ENCODE measurements at regions not wholly inside any gene's neighbourhood (a gene's known extent, or its start where the extent isn't known, plus 50 kb on each side); places are given as distances from the start of the nearest gene placed in this dataset.

GRCh38 chr17:70653850-70654249 is 484.5 kb downstream of the KCNJ2 start:
- no peak for DNase-seq (ENCODE audit: low read depth)

DNA sequence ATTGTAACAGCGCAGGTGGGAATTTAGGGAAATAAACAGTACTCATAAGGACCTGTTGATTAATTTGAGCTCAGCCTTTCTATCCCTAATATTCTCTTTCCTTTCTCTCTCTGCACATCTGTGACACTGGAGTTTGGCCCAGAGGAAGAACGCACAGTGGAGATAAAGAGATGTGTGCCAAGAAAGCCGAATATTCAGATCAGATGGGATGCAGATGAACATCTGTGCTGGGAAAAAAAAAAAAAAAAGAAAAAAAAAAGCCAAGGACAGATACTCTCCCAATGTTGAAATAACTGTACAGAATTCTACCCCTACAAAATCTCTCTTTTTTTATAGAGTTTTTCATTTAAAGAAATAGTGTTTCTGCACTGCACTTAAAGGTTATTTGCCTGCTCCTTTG is 485.4 kb downstream of the KCNJ2 start:
- DNase-seq (ENCODE audit: low read depth): no peak

GRCh38 chr17:70655176-70655958 is 486.0 kb downstream of the KCNJ2 start:
- no peak for DNase-seq (ENCODE audit: low read depth)

- DNase-seq (ENCODE audit: low read depth): no peak
Measured at GRCh38 chr17:70658317-70658716, 489.0 kb downstream of the KCNJ2 start.

- DNase-seq (ENCODE audit: low read depth): no peak
Measured at GRCh38 chr17:70658840-70659239, 489.5 kb downstream of the KCNJ2 start.

- peak; percentile 14 for DNase-seq (ENCODE audit: low read depth)
Measured at GRCh38 chr17:70661342-70662222, 492.2 kb downstream of the KCNJ2 start.

- DNase-seq (ENCODE audit: low read depth): no peak
Measured at GRCh38 chr17:70668276-70668937, 499.1 kb downstream of the KCNJ2 start.

GRCh38 chr17:70668938-70669778 is 499.8 kb downstream of the KCNJ2 start:
- no peak for DNase-seq (ENCODE audit: low read depth)

DNA sequence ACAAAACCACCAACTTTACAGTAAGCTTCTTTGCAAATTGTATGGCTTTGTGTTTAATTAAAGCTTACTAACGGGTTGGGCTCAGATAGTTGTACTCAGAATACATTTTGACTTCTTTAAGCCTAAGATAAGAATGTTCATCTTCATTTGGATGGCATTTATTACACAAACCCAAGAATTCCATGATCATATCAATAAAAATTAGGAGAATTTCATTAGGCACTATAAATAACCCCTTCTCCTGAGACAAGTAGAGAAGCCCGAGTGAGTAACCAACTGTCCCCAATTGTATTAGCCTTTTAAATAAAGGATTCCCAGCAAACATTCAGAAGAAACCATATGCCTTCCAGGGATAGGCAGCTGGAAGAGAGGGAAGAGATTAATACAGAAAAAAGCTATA is 504.7 kb downstream of the KCNJ2 start:
- no peak for DNase-seq (ENCODE audit: low read depth)

DNA sequence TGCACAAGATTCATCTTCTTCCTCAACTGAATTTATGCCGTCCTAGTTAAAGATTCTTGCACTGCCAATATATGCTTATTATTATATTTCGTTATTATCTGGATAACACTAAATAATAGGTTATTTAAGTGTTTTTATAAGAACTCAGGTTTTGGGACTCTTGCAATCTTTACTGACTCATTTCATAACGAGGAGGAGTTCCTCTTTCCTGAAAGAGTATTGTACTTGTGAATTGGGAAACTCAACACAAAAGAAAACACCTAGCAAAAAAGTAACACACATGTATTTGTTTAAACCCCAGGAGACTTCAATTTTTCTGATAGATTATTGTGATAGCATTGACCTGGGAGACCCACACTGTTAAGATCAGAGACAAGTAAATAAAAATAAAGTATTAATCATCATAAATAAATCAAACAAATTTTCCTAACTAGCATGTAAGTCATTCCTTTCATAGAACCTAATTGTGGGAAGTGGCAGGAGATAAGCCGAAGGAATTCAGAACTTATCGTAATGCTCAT is 505.8 kb downstream of the KCNJ2 start:
- DNase-seq (ENCODE audit: low read depth): no peak

DNA sequence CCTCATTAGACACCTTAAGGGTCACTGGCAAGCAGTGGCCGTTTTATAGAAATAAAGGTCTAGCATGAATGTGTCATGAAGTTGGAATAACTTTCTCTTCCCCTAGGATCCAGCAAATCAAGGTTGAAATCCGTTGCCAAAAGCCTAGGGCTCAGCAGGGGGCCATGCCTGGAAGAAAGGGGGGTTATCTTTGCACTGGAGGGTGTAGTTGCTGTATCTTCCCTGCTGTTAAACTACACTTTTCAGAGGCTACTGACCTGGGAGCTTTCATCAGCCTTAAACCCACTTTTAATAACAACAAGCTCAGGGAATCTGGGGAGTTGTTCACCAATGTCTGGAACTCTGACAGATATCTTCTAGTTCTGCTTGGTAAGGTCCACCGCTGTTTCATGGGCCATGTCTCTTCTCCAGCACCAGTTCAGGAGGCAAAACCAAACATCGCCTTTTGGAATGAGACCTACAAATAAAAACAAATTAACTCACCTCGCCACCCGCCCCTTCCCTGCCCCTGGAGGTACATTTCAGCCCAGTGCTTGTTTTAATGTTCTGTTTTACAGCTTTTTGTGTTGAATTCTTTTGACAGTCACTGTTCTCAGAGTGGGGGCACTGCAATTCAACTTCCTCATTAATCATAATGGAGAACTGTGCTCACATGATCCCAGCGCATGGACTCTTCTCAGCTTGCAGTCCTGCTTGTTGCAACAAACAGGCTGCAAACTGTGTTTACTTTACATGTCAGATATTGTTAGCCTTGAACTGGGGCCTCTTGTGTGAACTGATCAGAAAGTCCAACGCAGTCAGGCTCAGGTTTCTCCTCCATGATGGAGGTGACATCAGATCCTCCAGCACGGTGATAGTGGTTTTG is 508.7 kb downstream of the KCNJ2 start:
- no peak for DNase-seq (ENCODE audit: low read depth)

- no peak for DNase-seq (ENCODE audit: low read depth)
Measured at GRCh38 chr17:70678889-70679288, 509.6 kb downstream of the KCNJ2 start.

- no peak for DNase-seq (ENCODE audit: low read depth)
Measured at GRCh38 chr17:70683936-70684335, 514.6 kb downstream of the KCNJ2 start.

- DNase-seq (ENCODE audit: low read depth): no peak
Measured at GRCh38 chr17:70687421-70687820, 518.1 kb downstream of the KCNJ2 start.

GRCh38 chr17:70691150-70691549 is 521.8 kb downstream of the KCNJ2 start:
- DNase-seq (ENCODE audit: low read depth): peak; percentile 0

DNA sequence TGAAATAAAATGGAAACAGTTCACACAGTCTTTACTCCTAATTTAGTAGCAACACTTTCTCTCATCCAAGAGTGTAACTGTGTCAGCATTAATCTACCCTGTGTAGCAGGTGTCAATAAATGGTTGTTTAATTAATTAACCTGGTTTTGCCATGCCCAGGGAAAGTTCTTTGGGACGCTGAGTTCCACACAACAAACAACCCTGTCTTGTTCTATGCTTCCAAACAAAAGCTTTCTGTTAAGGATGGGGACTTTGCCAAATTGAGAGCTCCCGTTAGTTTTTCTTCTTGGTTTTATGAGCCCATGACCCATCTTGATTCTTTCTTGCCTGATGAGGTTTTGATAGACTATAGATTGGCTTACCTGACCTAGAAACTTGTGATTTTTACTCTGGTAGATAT is 530.1 kb downstream of the KCNJ2 start:
- no peak for DNase-seq (ENCODE audit: low read depth)

GRCh38 chr17:70702683-70703255 is 533.4 kb downstream of the KCNJ2 start:
- DNase-seq (ENCODE audit: low read depth): no peak

GRCh38 chr17:70709596-70709995 is 540.3 kb downstream of the KCNJ2 start:
- no peak for DNase-seq (ENCODE audit: low read depth)

DNA sequence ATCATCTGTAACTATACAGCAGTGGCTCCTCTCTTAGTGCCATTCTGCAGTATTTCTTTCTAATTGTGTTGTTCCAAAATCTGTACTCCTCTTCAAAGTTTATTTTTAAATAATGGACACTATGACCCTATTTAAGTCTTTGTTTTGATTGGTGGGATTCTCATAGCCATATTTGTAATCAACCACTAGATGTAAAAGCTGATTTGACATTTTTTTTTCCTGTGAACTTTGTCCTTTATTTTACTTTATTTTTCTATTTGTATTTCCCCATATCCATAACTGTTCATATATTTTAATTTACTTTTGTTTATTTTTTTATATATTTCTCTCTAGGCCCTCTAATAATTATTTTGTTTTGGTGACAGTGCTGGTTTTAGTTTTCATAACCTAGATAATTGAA is 544.4 kb downstream of the KCNJ2 start:
- no peak for DNase-seq (ENCODE audit: low read depth)

DNA sequence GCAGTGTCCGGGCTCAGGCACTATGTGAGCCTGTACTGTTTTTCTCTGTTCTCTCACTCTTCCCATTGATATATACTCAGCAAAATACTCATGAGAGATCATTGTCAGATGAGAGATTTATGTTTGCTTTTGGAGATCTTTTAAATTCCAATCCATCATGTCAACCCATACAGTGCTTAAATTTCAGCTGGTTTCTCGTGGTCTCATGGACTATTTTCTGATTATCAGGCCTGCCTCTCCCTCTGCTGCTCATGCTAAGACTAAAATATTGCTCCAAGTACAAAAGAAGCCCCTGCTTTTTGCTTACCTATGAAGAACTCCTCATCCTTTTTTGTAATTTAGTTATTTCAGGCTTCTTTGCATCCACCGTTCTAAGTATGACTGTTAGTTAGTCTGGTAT is 547.2 kb downstream of the KCNJ2 start:
- DNase-seq (ENCODE audit: low read depth): no peak

Measured in iris pigment epithelial cell (primary cell).